ENCODE measurements at regions not wholly inside any gene's neighbourhood (a gene's known extent, or its start where the extent isn't known, plus 50 kb on each side); places are given as distances from the start of the nearest gene placed in this dataset.

DNA sequence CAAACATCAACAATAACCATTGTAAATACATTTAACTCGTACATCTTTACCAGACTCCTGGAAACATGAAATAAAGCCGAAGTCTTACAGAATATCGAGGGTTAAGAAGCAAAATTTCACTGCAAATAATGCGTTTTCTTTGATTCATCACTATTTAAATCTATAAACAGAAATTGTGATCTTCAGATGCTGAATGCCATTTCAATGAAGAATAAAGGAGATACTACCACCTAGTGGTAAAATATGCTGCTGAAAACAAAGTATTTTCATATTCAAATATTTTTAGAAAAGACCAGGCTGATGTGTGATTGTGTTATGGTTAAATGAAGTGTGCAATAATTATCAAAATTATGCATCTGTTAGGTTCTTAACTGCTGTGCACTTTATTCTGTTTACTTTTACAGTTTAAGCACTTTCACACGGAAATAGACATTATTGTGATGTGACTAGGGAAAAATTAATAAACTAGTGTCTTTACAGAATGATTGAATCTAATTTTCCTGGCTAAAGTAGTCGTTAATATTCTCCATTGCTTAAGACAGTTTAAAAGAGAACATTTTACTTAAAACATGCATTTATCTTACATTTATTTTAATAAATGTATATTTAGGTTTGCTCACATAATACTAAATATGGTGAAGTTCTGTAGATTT, 1093.1 kb downstream of the MRPL39 start:
- Histone ChIP-seq H3K9ac (ENCODE audit: low read length) (no peak overlapping the region), H3K36me3 (ENCODE audit: insufficient read depth, low read length) (no peaks in the 10 kb centered on the region), H2AFZ (ENCODE audit: low read depth, low read length) (no peak overlapping the region), H3K79me2 (replicated peaks; ENCODE audit: insufficient read depth, low read length) (no peaks in the 10 kb centered on the region), H3F3A (ENCODE audit: insufficient read depth, low read length, poor library complexity, severe bottlenecking) (no peaks in the 10 kb centered on the region), H3K27me3 (ENCODE audit: insufficient read depth, low read depth, low read length) (no peaks in the 10 kb centered on the region), H3K9me3 (ENCODE audit: low read length) (no peaks in the 10 kb centered on the region), H3K4me3 (ENCODE audit: low read length) (no peak overlapping the region), H3K4me2 (ENCODE audit: low read length) (no peak overlapping the region), H3K9me2 (ENCODE audit: insufficient read depth, low read length) (no peaks in the 10 kb centered on the region), H4K20me1 (ENCODE audit: insufficient read depth) (no peaks in the 10 kb centered on the region), H3K27ac (ENCODE audit: low read length) (no peak overlapping the region)
- peak; percentile 86 for TF ChIP-seq SMC3 (conservative IDR thresholded peaks at IDR 0.05; ENCODE audit: poor library complexity)
- peak; percentile 89 for TF ChIP-seq RAD21 (conservative IDR thresholded peaks at IDR 0.05)
- TF ChIP-seq EZH2 (IDR thresholded peaks at IDR 0.05; ENCODE audit: borderline replicate concordance, insufficient read depth, low read length, poor library complexity, severe bottlenecking) = no peak
- TF ChIP-seq, protein P1, sequence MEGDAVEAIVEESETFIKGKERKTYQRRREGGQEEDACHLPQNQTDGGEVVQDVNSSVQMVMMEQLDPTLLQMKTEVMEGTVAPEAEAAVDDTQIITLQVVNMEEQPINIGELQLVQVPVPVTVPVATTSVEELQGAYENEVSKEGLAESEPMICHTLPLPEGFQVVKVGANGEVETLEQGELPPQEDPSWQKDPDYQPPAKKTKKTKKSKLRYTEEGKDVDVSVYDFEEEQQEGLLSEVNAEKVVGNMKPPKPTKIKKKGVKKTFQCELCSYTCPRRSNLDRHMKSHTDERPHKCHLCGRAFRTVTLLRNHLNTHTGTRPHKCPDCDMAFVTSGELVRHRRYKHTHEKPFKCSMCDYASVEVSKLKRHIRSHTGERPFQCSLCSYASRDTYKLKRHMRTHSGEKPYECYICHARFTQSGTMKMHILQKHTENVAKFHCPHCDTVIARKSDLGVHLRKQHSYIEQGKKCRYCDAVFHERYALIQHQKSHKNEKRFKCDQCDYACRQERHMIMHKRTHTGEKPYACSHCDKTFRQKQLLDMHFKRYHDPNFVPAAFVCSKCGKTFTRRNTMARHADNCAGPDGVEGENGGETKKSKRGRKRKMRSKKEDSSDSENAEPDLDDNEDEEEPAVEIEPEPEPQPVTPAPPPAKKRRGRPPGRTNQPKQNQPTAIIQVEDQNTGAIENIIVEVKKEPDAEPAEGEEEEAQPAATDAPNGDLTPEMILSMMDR (IDR thresholded peaks at IDR 0.05; ENCODE audit: poor library complexity, severe bottlenecking) = peak; percentile 83
- no peak for TF ChIP-seq POLR2AphosphoS5 (IDR thresholded peaks at IDR 0.05)

GRCh38 chr21:24509131-24509530, 1098.2 kb downstream of the MRPL39 start:
- Histone ChIP-seq H3K36me3 (ENCODE audit: insufficient read depth, low read length) (no peaks in the 10 kb centered on the region), H3K9me2 (ENCODE audit: insufficient read depth, low read length) (no peaks in the 10 kb centered on the region), H3K4me3 (ENCODE audit: low read length) (no peak overlapping the region), H3K9me3 (ENCODE audit: low read length) (no peaks in the 10 kb centered on the region), H3F3A (ENCODE audit: insufficient read depth, low read length, poor library complexity, severe bottlenecking) (no peaks in the 10 kb centered on the region), H3K79me2 (replicated peaks; ENCODE audit: insufficient read depth, low read length) (no peaks in the 10 kb centered on the region), H3K4me2 (ENCODE audit: low read length) (no peak overlapping the region), H3K27me3 (ENCODE audit: insufficient read depth, low read depth, low read length) (no peaks in the 10 kb centered on the region), H3K27ac (ENCODE audit: low read length) (no peak overlapping the region), H4K20me1 (ENCODE audit: insufficient read depth) (no peaks in the 10 kb centered on the region), H3K9ac (ENCODE audit: low read length) (no peak overlapping the region), H2AFZ (ENCODE audit: low read depth, low read length) (no peak overlapping the region)
- TF ChIP-seq, protein P2, sequence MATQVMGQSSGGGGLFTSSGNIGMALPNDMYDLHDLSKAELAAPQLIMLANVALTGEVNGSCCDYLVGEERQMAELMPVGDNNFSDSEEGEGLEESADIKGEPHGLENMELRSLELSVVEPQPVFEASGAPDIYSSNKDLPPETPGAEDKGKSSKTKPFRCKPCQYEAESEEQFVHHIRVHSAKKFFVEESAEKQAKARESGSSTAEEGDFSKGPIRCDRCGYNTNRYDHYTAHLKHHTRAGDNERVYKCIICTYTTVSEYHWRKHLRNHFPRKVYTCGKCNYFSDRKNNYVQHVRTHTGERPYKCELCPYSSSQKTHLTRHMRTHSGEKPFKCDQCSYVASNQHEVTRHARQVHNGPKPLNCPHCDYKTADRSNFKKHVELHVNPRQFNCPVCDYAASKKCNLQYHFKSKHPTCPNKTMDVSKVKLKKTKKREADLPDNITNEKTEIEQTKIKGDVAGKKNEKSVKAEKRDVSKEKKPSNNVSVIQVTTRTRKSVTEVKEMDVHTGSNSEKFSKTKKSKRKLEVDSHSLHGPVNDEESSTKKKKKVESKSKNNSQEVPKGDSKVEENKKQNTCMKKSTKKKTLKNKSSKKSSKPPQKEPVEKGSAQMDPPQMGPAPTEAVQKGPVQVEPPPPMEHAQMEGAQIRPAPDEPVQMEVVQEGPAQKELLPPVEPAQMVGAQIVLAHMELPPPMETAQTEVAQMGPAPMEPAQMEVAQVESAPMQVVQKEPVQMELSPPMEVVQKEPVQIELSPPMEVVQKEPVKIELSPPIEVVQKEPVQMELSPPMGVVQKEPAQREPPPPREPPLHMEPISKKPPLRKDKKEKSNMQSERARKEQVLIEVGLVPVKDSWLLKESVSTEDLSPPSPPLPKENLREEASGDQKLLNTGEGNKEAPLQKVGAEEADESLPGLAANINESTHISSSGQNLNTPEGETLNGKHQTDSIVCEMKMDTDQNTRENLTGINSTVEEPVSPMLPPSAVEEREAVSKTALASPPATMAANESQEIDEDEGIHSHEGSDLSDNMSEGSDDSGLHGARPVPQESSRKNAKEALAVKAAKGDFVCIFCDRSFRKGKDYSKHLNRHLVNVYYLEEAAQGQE (IDR thresholded peaks at IDR 0.05; ENCODE audit: borderline replicate concordance) = no peak
- TF ChIP-seq TAF1 (IDR thresholded peaks at IDR 0.05; ENCODE audit: low read depth) (no peak), MXI1 (conservative IDR thresholded peaks at IDR 0.05; ENCODE audit: poor library complexity, severe bottlenecking) (no peak), POLR2AphosphoS5 (IDR thresholded peaks at IDR 0.05) (peak; percentile 57), EP300 (conservative IDR thresholded peaks at IDR 0.05; ENCODE audit: poor library complexity, severe bottlenecking) (peak; percentile 64)
- TF ChIP-seq, protein P1 (IDR thresholded peaks at IDR 0.05; ENCODE audit: poor library complexity, severe bottlenecking) = no peak

Data from neural cell (in vitro differentiated cells).